Right kidney (tissue), 1 donor: ENCODE measurements at regions not wholly inside any gene's neighbourhood (a gene's known extent, or its start where the extent isn't known, plus 50 kb on each side); places are given as distances from the start of the nearest gene placed in this dataset.
A peak's percentile ranks its signal among the peaks of the same experiment; 100 is the strongest.
"Not testable (repeated sequence)": the region's sequence is repeated elsewhere in the genome, so short reads cannot be mapped to it uniquely, and the experiment has no call there.

ENCODE experiments used
- DNase-seq: peaks from one replicate; pipeline ENCODE4 v3.0.0-alpha.2; 2016

GRCh38 chr5:34096033-34096432 is 53.0 kb upstream of the C1QTNF3 start:
- not testable (repeated sequence) for DNase-seq

DNA sequence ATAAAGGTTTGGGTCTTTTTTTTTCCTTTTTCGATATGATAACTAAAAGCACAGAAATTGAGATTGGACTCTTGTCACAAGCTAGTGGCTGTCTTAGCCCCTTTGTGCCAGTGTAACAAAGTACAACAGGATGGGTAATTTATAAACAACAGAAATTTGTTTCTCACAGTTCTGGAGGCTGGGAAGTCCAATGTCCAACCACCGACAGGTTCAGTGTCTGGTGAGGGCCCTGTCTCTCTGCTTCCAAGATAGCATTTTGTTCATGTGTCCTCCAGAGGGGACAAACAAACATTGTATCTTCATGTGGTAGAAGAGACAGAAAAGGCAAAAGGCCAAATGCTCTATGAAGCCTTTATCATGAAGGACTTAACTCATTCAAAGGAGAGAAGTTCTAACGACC is 56.9 kb upstream of the C1QTNF3 start:
- DNase-seq, result not testable (repeated sequence)

DNA sequence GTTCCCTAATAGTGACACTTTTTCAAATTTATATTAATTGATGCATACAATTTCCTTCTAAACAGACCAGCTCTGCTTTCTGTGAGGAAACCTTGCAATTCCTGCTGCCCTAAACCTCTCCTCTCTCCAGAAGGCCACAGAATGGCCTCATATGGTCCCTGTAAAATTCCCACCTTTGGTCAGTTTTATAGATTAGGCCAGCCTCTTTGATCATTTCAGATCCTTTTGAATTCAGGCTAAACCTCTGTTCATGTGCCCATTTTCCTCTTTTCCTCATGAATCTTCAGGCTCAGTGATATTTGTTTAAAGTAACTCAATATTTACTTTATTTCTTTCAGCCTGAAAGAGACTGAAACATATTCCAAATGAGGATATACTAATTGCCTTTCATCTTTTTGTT is 58.6 kb upstream of the C1QTNF3 start:
- DNase-seq, result not testable (repeated sequence)

DNA sequence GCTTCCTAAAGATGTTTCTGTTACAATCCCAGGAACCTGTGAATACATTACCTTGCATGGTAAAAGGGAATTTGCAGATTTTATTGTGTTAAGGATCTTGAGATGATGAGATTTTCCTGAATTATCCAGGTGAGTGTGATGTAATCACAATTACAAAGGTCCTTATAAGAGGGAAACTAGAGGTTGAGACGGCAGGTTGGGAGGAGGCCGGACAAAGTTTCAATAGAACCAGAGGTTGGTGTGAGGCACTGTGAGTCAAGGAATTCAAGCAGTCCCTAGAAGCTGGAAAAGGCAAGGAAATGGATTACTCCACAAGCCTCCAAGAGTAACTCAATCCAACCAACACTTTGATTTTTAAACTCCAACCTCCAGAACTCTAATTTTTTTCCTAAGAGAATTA is 65.9 kb upstream of the C1QTNF3 start:
- DNase-seq, result not testable (repeated sequence)

DNA sequence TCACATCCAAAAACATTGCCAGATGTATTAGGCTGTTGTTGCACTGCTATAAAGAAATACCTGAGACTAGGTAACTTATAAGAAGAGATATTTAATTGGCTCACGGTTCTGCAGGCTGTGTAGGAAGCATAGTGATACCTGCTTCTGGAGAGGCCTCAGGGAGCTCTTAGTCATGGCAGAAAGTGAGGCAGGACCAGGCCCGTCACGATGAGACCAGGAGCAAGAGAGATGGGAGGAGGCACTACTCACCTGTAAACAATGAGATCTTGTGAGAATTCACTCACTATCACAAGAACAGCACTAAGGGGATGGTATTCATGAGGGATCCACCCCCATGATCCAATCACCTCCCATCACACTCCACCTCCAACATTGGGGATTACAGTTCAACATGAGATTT is 81.3 kb upstream of the C1QTNF3 start:
- DNase-seq, result not testable (repeated sequence)

GRCh38 chr5:34125354-34125753 is 82.3 kb upstream of the C1QTNF3 start:
- DNase-seq, result not testable (repeated sequence)

GRCh38 chr5:34126741-34127140 is 83.7 kb upstream of the C1QTNF3 start:
- not testable (repeated sequence) for DNase-seq

DNA sequence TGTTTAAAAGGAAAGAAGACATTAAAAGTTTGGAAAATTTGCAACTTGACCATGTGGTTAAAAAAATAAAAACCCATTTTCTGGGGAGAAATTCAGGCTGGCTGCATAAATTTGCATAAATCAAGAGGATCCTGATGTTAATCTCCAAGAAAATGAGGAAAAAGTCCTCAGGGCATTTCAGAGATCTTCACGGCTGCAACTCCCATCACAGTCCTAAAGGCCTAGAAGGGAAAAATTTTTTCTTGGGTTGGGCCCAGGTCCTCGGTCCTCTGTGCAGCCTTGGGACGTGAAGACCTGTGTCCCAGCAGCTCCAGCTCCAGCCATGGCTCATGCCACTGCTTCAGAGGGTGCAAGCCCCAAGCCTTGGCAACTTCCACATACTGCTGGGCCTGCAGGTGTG is 84.8 kb upstream of the C1QTNF3 start:
- not testable (repeated sequence) for DNase-seq

GRCh38 chr5:34128890-34129289 is 85.9 kb upstream of the C1QTNF3 start:
- DNase-seq, result not testable (repeated sequence)

GRCh38 chr5:34154988-34155387 is 112.0 kb upstream of the C1QTNF3 start:
- not testable (repeated sequence) for DNase-seq

DNA sequence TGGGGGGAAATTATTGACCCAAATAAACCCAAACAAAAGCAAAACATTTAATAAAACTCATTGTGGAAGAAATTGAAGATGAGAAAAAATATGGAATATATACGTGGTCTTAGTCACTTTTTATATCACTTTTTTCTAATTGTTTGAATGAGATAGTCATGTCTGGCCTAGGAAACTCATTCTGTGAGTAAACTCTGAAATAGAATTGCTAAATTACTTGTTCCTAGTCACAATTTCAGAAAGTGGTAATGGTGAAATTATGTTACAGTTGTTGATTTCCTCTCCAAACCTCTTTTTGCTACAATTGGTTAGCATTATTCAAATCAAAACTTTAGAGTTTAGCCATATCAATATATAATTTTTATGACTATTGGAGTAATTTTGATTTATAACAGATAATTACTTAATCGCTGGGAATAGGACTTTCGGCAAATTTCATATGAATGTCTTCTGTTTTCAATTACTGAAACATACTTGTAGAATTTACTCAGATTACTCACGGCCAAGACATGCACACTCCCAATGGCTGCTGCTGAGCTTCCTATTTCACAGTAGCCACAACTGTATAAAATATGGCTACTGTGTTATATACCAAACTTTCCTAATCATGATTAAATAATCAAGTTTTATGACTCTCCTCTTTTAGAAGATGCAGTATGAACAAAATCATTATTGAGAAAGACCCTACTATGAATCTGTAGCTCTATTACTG is 113.8 kb upstream of the C1QTNF3 start:
- not testable (repeated sequence) for DNase-seq

DNA sequence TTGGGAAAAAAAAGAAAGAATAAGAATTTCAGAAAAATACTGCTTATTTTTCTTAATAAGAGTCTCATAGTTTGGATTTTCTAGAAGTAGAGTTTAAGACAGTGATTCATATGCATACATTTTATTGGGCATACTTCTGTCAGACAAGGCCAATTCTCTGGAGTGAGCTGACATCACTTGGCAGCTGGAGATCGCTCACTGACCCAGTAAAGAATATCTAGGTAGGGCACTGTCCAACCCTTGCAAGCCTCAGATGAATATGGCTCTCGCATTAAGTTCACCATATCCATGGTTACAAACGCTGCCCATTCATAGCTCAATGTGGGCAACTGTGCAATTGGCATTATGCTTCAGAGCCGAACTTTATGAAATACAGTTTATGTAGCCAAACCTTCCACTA is 117.9 kb upstream of the C1QTNF3 start:
- DNase-seq, result not testable (repeated sequence)

GRCh38 chr5:34171398-34171797 is 128.4 kb upstream of the C1QTNF3 start:
- DNase-seq, result not testable (repeated sequence)

- DNase-seq, result not testable (repeated sequence)
Measured at GRCh38 chr5:34179453-34180190, 136.6 kb upstream of the C1QTNF3 start.

DNA sequence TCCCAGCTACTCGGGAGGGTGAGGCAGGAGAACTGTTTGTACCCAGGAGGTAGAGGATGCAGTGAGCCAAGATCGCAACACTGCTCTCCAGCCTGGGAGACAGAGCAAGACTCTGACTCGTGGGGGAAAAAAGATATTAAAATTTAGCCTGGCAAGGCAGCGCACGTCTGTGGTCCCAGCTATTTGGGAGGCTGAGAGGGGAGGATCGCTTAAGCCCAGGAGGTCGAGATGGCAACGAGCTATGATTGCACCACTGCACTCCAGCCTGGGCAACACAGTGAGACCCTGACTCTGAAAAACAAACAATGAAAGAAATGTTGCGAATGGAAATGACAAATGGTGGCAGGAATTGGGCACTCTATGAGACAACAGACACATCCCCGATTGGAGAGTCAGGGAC is 137.2 kb upstream of the C1QTNF3 start:
- DNase-seq, result not testable (repeated sequence)

- not testable (repeated sequence) for DNase-seq
Measured at GRCh38 chr5:34180940-34181614, 138.1 kb upstream of the C1QTNF3 start.

- DNase-seq, result not testable (repeated sequence)
Measured at GRCh38 chr5:34185005-34185404, 142.0 kb upstream of the C1QTNF3 start.

DNA sequence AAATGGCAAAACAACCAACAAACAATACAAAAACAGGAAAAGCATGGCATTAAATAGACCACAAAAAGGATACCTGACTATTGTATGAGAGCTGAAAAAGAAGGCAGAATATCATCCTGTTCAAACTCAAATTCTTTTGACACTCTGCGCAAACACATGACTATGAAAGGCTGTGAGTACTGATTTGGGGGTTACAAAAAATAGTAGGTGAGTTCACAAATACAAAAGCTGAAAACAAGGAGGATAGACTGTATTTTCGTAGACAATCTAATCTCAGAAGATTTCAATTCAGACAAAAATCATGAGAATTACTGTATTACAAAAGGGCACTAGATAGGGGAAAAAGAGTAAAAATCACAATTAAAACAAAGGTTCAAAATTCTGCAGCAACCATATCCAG is 142.6 kb upstream of the C1QTNF3 start:
- DNase-seq, result not testable (repeated sequence)

DNA sequence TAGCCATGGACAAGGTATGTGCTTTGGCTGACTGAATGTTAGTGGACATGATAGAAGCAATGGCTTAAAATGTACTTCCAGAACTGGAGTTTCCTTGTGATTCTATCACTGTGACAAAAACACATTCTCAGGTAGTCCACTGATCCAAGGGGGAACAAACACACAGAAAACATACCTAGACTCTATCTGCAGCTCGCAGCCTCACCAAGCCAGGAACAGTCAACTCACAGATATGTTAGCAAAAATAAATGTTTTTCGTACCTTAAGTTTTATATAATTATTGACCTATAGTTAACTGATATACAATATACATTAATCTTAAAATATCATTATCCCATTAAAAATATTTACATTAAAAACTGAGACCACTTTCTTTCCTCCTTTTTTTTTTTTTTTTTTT is 143.1 kb upstream of the C1QTNF3 start:
- not testable (repeated sequence) for DNase-seq

GRCh38 chr5:34186865-34187264 is 143.9 kb upstream of the C1QTNF3 start:
- DNase-seq, result not testable (repeated sequence)

GRCh38 chr5:34187441-34187840 is 144.4 kb upstream of the C1QTNF3 start:
- not testable (repeated sequence) for DNase-seq

DNA sequence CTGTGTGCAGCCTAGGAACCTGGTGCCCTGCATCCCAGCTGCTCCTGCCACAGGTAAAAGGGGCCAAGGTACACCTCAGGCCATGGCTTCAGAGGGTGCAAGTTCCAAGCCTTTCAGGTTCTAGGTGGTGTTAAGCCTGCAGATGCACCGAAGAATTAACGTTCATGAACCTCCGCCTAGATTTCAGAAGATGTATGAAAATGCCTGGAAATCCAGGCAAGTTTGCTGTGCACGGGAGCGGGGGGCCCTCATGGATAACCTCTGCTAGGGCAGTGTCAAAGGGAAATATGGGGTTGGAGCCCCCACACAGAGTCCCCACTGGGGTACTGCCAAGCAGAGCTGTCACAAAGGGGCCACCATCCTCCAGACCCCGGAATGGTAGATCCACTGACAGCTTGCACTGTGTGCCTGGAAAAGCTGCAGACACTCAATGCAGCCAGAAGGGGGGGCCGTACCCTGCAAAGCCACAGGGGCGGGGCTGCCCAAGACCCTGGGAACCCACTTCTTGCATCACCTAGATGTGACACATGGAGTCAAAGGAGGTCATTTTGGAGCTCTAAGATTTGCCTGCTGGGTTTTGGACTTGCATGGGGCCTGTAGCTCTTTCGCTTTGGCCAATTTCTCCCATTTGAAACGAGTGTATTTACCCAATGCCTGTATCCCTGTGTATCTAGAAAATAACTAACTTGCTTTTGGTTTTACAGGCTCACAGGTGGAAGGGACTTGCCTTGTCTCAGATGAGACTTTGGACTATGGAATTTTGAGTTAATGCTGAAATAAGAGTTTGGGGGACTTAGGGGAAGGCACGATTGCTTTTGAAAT is 145.2 kb upstream of the C1QTNF3 start:
- peak; percentile 6 for DNase-seq
